GM12865 (cell line): ENCODE measurements at regions not wholly inside any gene's neighbourhood (a gene's known extent, or its start where the extent isn't known, plus 50 kb on each side); places are given as distances from the start of the nearest gene placed in this dataset.

Experiments used
- DNase-seq: peaks from one replicate; pipeline ENCODE4 v3.0.0; 2010; ENCODE audit warnings: low read depth
- H3K4me3 ChIP-seq: 2 replicates; pipeline ENCODE4 v1.5.1; 2011; ENCODE audit warnings: mild to moderate bottlenecking, low read depth, low read length, control low read depth
- CTCF ChIP-seq: IDR thresholded peaks from 2 replicates; pipeline ENCODE4 v1.5.1; 2011; ENCODE audit warnings: low read length, control low read depth, low read depth, inconsistent platforms; ENCODE audit not compliant: insufficient read depth; ENCODE audit errors: missing control alignments

- H3K4me3 ChIP-seq, result no peak overlapping the region
- no peak for DNase-seq
- no peak for TF ChIP-seq CTCF
These were observed 888.8 kb downstream of the TTLL7 start for GRCh38 chr1:83110156-83110555.

- no peak overlapping the region for H3K4me3 ChIP-seq
- TF ChIP-seq CTCF, result no peak
- DNase-seq, result peak; percentile 13
These were observed 889.2 kb downstream of the TTLL7 start for GRCh38 chr1:83109692-83110091.

GRCh38 chr1:83104558-83104957 lies 894.4 kb downstream of the TTLL7 start:
- DNase-seq, result no peak
- H3K4me3 ChIP-seq, result no peak overlapping the region
- TF ChIP-seq CTCF, result no peak

GRCh38 chr1:83103341-83103740 lies 895.6 kb downstream of the TTLL7 start:
- no peak for DNase-seq
- no peak overlapping the region for H3K4me3 ChIP-seq
- no peak for TF ChIP-seq CTCF

- H3K4me3 ChIP-seq, result no peak overlapping the region
- no peak for TF ChIP-seq CTCF
- DNase-seq, result no peak
These were observed 896.3 kb downstream of the TTLL7 start for GRCh38 chr1:83102630-83103071.

GRCh38 chr1:83101406-83101805 lies 897.5 kb downstream of the TTLL7 start:
- H3K4me3 ChIP-seq, result no peak overlapping the region
- no peak for DNase-seq
- TF ChIP-seq CTCF, result no peak

- TF ChIP-seq CTCF, result no peak
- H3K4me3 ChIP-seq, result no peak overlapping the region
- DNase-seq, result no peak
These were observed 898.8 kb downstream of the TTLL7 start for GRCh38 chr1:83100133-83100532.
